ENCODE measurements at regions not wholly inside any gene's neighbourhood (a gene's known extent, or its start where the extent isn't known, plus 50 kb on each side); places are given as distances from the start of the nearest gene placed in this dataset.
"Not testable (repeated sequence)": the region's sequence is repeated elsewhere in the genome, so short reads cannot be mapped to it uniquely, and the experiment has no call there.

GRCh38 chr7:127477295-127478023 is 85.0 kb upstream of the ZNF800 start:
- CTCF ChIA-PET = no interaction called here
- H3K27ac Mint-ChIP-seq = no peak overlapping the region
- H3K36me3 Mint-ChIP-seq (ENCODE audit: low read depth) = no peaks in the 10 kb centered on the region
- H3K4me1 Mint-ChIP-seq = no peaks in the 10 kb centered on the region
- DNase-seq (no peak), ATAC-seq (ENCODE audit: low read depth) (no peak)
- TF ChIP-seq CTCF (IDR thresholded peaks at IDR 0.05) = no peak
- peaks cover 45% of the 10 kb centered on the region for H3K27me3 Mint-ChIP-seq
- POLR2A ChIA-PET = no interaction called here
- H3K9me3 Mint-ChIP-seq = no peaks in the 10 kb centered on the region
- intact Hi-C loops (cut with micrococcal nuclease) = no loop called here
- no peak overlapping the region for H3K4me3 Mint-ChIP-seq

- DNase-seq = no peak
- no peaks in the 10 kb centered on the region for H3K9me3 Mint-ChIP-seq
- ChIA-PET CTCF (no interaction called here), POLR2A (no interaction called here)
- H3K27me3 Mint-ChIP-seq = peaks cover 45% of the 10 kb centered on the region
- no peaks in the 10 kb centered on the region for H3K36me3 Mint-ChIP-seq (ENCODE audit: low read depth)
- TF ChIP-seq CTCF (IDR thresholded peaks at IDR 0.05) = no peak
- intact Hi-C loops (cut with micrococcal nuclease) = no loop called here
- H3K4me1 Mint-ChIP-seq = no peaks in the 10 kb centered on the region
- no peak overlapping the region for H3K27ac Mint-ChIP-seq
- H3K4me3 Mint-ChIP-seq = no peak overlapping the region
- no peak for ATAC-seq (ENCODE audit: low read depth)
Measured at GRCh38 chr7:127476618-127477017, 84.1 kb upstream of the ZNF800 start.

GRCh38 chr7:127474457-127474856 is 81.9 kb upstream of the ZNF800 start:
- no peaks in the 10 kb centered on the region for H3K9me3 Mint-ChIP-seq
- ChIA-PET POLR2A (interaction anchor here (0.6 kb wide), 1 partner anchor 15 kb away, joined by 5 read pairs; no protein-coding TSS in a partner anchor), CTCF (no interaction called here)
- intact Hi-C loops (cut with micrococcal nuclease) = no loop called here
- no peak for DNase-seq
- no peak for ATAC-seq (ENCODE audit: low read depth)
- no peak overlapping the region for H3K27ac Mint-ChIP-seq
- no peak overlapping the region for H3K4me3 Mint-ChIP-seq
- no peak for TF ChIP-seq CTCF (IDR thresholded peaks at IDR 0.05)
- no peaks in the 10 kb centered on the region for H3K36me3 Mint-ChIP-seq (ENCODE audit: low read depth)
- H3K27me3 Mint-ChIP-seq = peaks cover 39% of the 10 kb centered on the region
- no peaks in the 10 kb centered on the region for H3K4me1 Mint-ChIP-seq

GRCh38 chr7:127473409-127473808 is 80.9 kb upstream of the ZNF800 start:
- H3K9me3 Mint-ChIP-seq = no peaks in the 10 kb centered on the region
- intact Hi-C loops (cut with micrococcal nuclease) = no loop called here
- no peaks in the 10 kb centered on the region for H3K4me1 Mint-ChIP-seq
- ChIA-PET POLR2A (no interaction called here), CTCF (no interaction called here)
- peaks cover 35% of the 10 kb centered on the region for H3K27me3 Mint-ChIP-seq
- DNase-seq (no peak), ATAC-seq (ENCODE audit: low read depth) (no peak)
- no peak overlapping the region for H3K4me3 Mint-ChIP-seq
- H3K36me3 Mint-ChIP-seq (ENCODE audit: low read depth) = no peaks in the 10 kb centered on the region
- TF ChIP-seq CTCF (IDR thresholded peaks at IDR 0.05) = no peak
- no peak overlapping the region for H3K27ac Mint-ChIP-seq

GRCh38 chr7:127460077-127460476 is 67.6 kb upstream of the ZNF800 start:
- no peak overlapping the region for H3K27ac Mint-ChIP-seq

GRCh38 chr7:127451258-127451657 is 58.8 kb upstream of the ZNF800 start:
- H3K36me3 Mint-ChIP-seq (ENCODE audit: low read depth); ATAC-seq (ENCODE audit: low read depth); intact Hi-C loops (cut with micrococcal nuclease); H3K4me1 Mint-ChIP-seq; H3K4me3 Mint-ChIP-seq; DNase-seq; H3K27ac Mint-ChIP-seq; H3K9me3 Mint-ChIP-seq; POLR2A ChIA-PET: not testable (repeated sequence)
- CTCF ChIA-PET = interaction anchor here (0.6 kb wide), 1 partner anchor 9 kb away, joined by 3 read pairs; no protein-coding TSS in a partner anchor
- H3K27me3 Mint-ChIP-seq = peaks cover 38% of the 10 kb centered on the region

More at GRCh38 chr7:127460077-127460476, 67.6 kb upstream of the ZNF800 start:
- ATAC-seq (ENCODE audit: low read depth) = no peak
- intact Hi-C loops (cut with micrococcal nuclease) = no loop called here
- Mint-ChIP-seq H3K27me3 (peaks cover 6% of the 10 kb centered on the region), H3K9me3 (peaks cover 4% of the 10 kb centered on the region), H3K4me3 (no peak overlapping the region), H3K36me3 (ENCODE audit: low read depth) (no peaks in the 10 kb centered on the region), H3K4me1 (no peaks in the 10 kb centered on the region)
- ChIA-PET CTCF (interaction anchor here (0.7 kb wide), 1 partner anchor 9 kb away, joined by 3 read pairs; no protein-coding TSS in a partner anchor), POLR2A (interaction anchor here (0.7 kb wide), 1 partner anchor 15 kb away, joined by 5 read pairs; no protein-coding TSS in a partner anchor)
- DNase-seq = no peak
- no peak for TF ChIP-seq CTCF (IDR thresholded peaks at IDR 0.05)
